Hepatic stellate cell (primary cell): ENCODE measurements at regions not wholly inside any gene's neighbourhood (a gene's known extent, or its start where the extent isn't known, plus 50 kb on each side); places are given as distances from the start of the nearest gene placed in this dataset.
"Not testable (repeated sequence)": the region's sequence is repeated elsewhere in the genome, so short reads cannot be mapped to it uniquely, and the experiment has no call there.

Source experiments
- DNase-seq: peaks from one replicate; pipeline ENCODE4 v3.0.0; 2011; ENCODE audit warnings: low spot score

GRCh38 chr12:124130691-124131591 is 157.9 kb downstream of the ZNF664 start:
- no peak for DNase-seq

GRCh38 chr12:124131659-124132058 is 158.6 kb downstream of the ZNF664 start:
- no peak for DNase-seq

GRCh38 chr12:124132530-124132929 is 159.5 kb downstream of the ZNF664 start:
- no peak for DNase-seq

- no peak for DNase-seq
Observed at GRCh38 chr12:124136796-124137195, 158.1 kb upstream of the RFLNA start.

- no peak for DNase-seq
Observed at GRCh38 chr12:124140944-124141486, 153.9 kb upstream of the RFLNA start.

GRCh38 chr12:124141611-124142010 is 153.3 kb upstream of the RFLNA start:
- DNase-seq, result not testable (repeated sequence)

GRCh38 chr12:124142395-124143035 is 152.4 kb upstream of the RFLNA start:
- no peak for DNase-seq

- DNase-seq, result no peak
Observed at GRCh38 chr12:124143726-124144125, 151.2 kb upstream of the RFLNA start.

- no peak for DNase-seq
Observed at GRCh38 chr12:124144531-124145194, 150.2 kb upstream of the RFLNA start.

GRCh38 chr12:124147027-124147426 is 147.9 kb upstream of the RFLNA start:
- DNase-seq, result no peak

- DNase-seq, result no peak
Observed at GRCh38 chr12:124147575-124147974, 147.3 kb upstream of the RFLNA start.

GRCh38 chr12:124148481-124149273 is 146.2 kb upstream of the RFLNA start:
- DNase-seq, result no peak

- no peak for DNase-seq
Observed at GRCh38 chr12:124149287-124149686, 145.6 kb upstream of the RFLNA start.

- DNase-seq, result no peak
Observed at GRCh38 chr12:124150168-124150567, 144.7 kb upstream of the RFLNA start.

- DNase-seq, result no peak
Observed at GRCh38 chr12:124151583-124151982, 143.3 kb upstream of the RFLNA start.

- DNase-seq, result no peak
Observed at GRCh38 chr12:124152731-124153130, 142.2 kb upstream of the RFLNA start.

- no peak for DNase-seq
Observed at GRCh38 chr12:124153392-124153791, 141.5 kb upstream of the RFLNA start.

GRCh38 chr12:124157406-124157805 is 137.5 kb upstream of the RFLNA start:
- no peak for DNase-seq

GRCh38 chr12:124159655-124160054 is 135.2 kb upstream of the RFLNA start:
- no peak for DNase-seq

GRCh38 chr12:124160097-124160756 is 134.7 kb upstream of the RFLNA start:
- no peak for DNase-seq

GRCh38 chr12:124161402-124161801 is 133.5 kb upstream of the RFLNA start:
- DNase-seq, result not testable (repeated sequence)
